ENCODE measurements at regions not wholly inside any gene's neighbourhood (a gene's known extent, or its start where the extent isn't known, plus 50 kb on each side); places are given as distances from the start of the nearest gene placed in this dataset.

GRCh38 chr9:104264431-104264830 lies 170.3 kb downstream of the SMC2 start:
- Histone ChIP-seq H3K4me1 (ENCODE audit: insufficient read depth, low read length, severe bottlenecking) (no peaks in the 10 kb centered on the region), H4K20me1 (ENCODE audit: insufficient read depth, low read length) (no peaks in the 10 kb centered on the region), H3K9ac (ENCODE audit: low read length) (no peak overlapping the region), H3K27me3 (ENCODE audit: insufficient read depth, low read length) (no peaks in the 10 kb centered on the region), H3F3A (ENCODE audit: insufficient read depth, low read length) (no peaks in the 10 kb centered on the region), H3K36me3 (ENCODE audit: insufficient read depth, low read length) (no peaks in the 10 kb centered on the region), H3K79me2 (ENCODE audit: insufficient read depth, low read length) (no peaks in the 10 kb centered on the region), H2AFZ (ENCODE audit: low read length) (no peak overlapping the region), H3K4me2 (ENCODE audit: low read length) (no peak overlapping the region), H3K9me3 (ENCODE audit: low read length) (no peaks in the 10 kb centered on the region), H3K27ac (ENCODE audit: low read depth, low read length, poor library complexity, severe bottlenecking) (no peak overlapping the region), H3K9me2 (ENCODE audit: low read depth, low read length) (no peaks in the 10 kb centered on the region), H3K4me3 (ENCODE audit: low read depth, low read length, poor library complexity, severe bottlenecking) (no peak overlapping the region)
- TF ChIP-seq CTCF (IDR thresholded peaks at IDR 0.05; ENCODE audit: low read length), result no peak
- TF ChIP-seq EZH2 (IDR thresholded peaks at IDR 0.05; ENCODE audit: borderline replicate concordance, low read length), result no peak

GRCh38 chr9:104269374-104269773 lies 175.3 kb downstream of the SMC2 start:
- TF ChIP-seq EZH2 (IDR thresholded peaks at IDR 0.05; ENCODE audit: borderline replicate concordance, low read length) (no peak), CTCF (IDR thresholded peaks at IDR 0.05; ENCODE audit: low read length) (no peak)
- H2AFZ ChIP-seq (ENCODE audit: low read length), result no peak overlapping the region
- H3K27ac ChIP-seq (ENCODE audit: low read depth, low read length, poor library complexity, severe bottlenecking), result no peak overlapping the region
- no peaks in the 10 kb centered on the region for H3K27me3 ChIP-seq (ENCODE audit: insufficient read depth, low read length)
- no peaks in the 10 kb centered on the region for H4K20me1 ChIP-seq (ENCODE audit: insufficient read depth, low read length)
- H3K79me2 ChIP-seq (ENCODE audit: insufficient read depth, low read length), result no peaks in the 10 kb centered on the region
- H3K36me3 ChIP-seq (ENCODE audit: insufficient read depth, low read length), result no peaks in the 10 kb centered on the region
- no peaks in the 10 kb centered on the region for H3K9me2 ChIP-seq (ENCODE audit: low read depth, low read length)
- H3K9me3 ChIP-seq (ENCODE audit: low read length), result no peaks in the 10 kb centered on the region
- no peak overlapping the region for H3K4me3 ChIP-seq (ENCODE audit: low read depth, low read length, poor library complexity, severe bottlenecking)
- H3K4me2 ChIP-seq (ENCODE audit: low read length), result no peak overlapping the region
- no peaks in the 10 kb centered on the region for H3K4me1 ChIP-seq (ENCODE audit: insufficient read depth, low read length, severe bottlenecking)
- no peak overlapping the region for H3K9ac ChIP-seq (ENCODE audit: low read length)
- no peaks in the 10 kb centered on the region for H3F3A ChIP-seq (ENCODE audit: insufficient read depth, low read length)

GRCh38 chr9:104269996-104270963 lies 176.2 kb downstream of the SMC2 start:
- no peaks in the 10 kb centered on the region for H3F3A ChIP-seq (ENCODE audit: insufficient read depth, low read length)
- no peak overlapping the region for H3K4me2 ChIP-seq (ENCODE audit: low read length)
- no peak overlapping the region for H3K4me3 ChIP-seq (ENCODE audit: low read depth, low read length, poor library complexity, severe bottlenecking)
- no peaks in the 10 kb centered on the region for H3K9me3 ChIP-seq (ENCODE audit: low read length)
- H2AFZ ChIP-seq (ENCODE audit: low read length), result no peak overlapping the region
- H3K36me3 ChIP-seq (ENCODE audit: insufficient read depth, low read length), result no peaks in the 10 kb centered on the region
- H3K4me1 ChIP-seq (ENCODE audit: insufficient read depth, low read length, severe bottlenecking), result no peaks in the 10 kb centered on the region
- no peak overlapping the region for H3K9ac ChIP-seq (ENCODE audit: low read length)
- H3K27ac ChIP-seq (ENCODE audit: low read depth, low read length, poor library complexity, severe bottlenecking), result no peak overlapping the region
- TF ChIP-seq EZH2 (IDR thresholded peaks at IDR 0.05; ENCODE audit: borderline replicate concordance, low read length) (no peak), CTCF (IDR thresholded peaks at IDR 0.05; ENCODE audit: low read length) (no peak)
- H3K9me2 ChIP-seq (ENCODE audit: low read depth, low read length), result no peaks in the 10 kb centered on the region
- no peaks in the 10 kb centered on the region for H3K79me2 ChIP-seq (ENCODE audit: insufficient read depth, low read length)
- no peaks in the 10 kb centered on the region for H4K20me1 ChIP-seq (ENCODE audit: insufficient read depth, low read length)
- H3K27me3 ChIP-seq (ENCODE audit: insufficient read depth, low read length), result no peaks in the 10 kb centered on the region
